SK-N-SH (cell line): ENCODE measurements at regions not wholly inside any gene's neighbourhood (a gene's known extent, or its start where the extent isn't known, plus 50 kb on each side); places are given as distances from the start of the nearest gene placed in this dataset.

Source experiments
- CTCF ChIA-PET: fragments of 300-600, 350-600 bp; formaldehyde crosslinking; extraction: SDS; loops from one replicate; lab custom pipeline; 2021; lab: Yijun Ruan, JAX
- POLR2A ChIA-PET: fragments of 350-600 bp; sonication (Branson Sonifier 250); formaldehyde crosslinking; extraction: SDS; loops from one replicate; lab custom pipeline; 2020; ENCODE audit warnings: antibody characterized with exemption, inconsistent platforms; lab: Yijun Ruan, JAX
- DNase-seq: peaks from one replicate; pipeline ENCODE4 v3.0.0; 2012
- H2AFZ ChIP-seq: fragments of 200-600 bp; sonication (generic); 2 replicates; pipeline ENCODE4 v1.8.1; 2016; ENCODE audit warnings: antibody characterized with exemption, mild to moderate bottlenecking, low read depth
- H3F3A ChIP-seq: fragments of 200-600 bp; sonication (generic); replicated peaks from 2 replicates; pipeline ENCODE3; 2016; ENCODE audit warnings: antibody characterized with exemption, mild to moderate bottlenecking; ENCODE audit not compliant: insufficient read depth
- H3K27ac ChIP-seq, 2 experiments: fragments of 200-500 bp in 1 of 2; fragments of 200-600 bp in 1 of 2; sonication (Bioruptor generic) in 1 of 2; sonication (generic), shearing (Covaris generic) in 1 of 2; 2 replicates each; pipeline versions ENCODE4 v1.5.1 to v1.6.1; 2014 to 2016; ENCODE audit warnings: low read depth in 2 of 2, inconsistent platforms in 1 of 2, low read length in 1 of 2, mild to moderate bottlenecking in 1 of 2, mixed read lengths in 1 of 2
- H3K27me3 ChIP-seq: fragments of 200-600 bp; sonication (generic), shearing (Covaris generic); 2 replicates; pipeline ENCODE4 v1.6.1; 2016; ENCODE audit warnings: mixed run types; ENCODE audit not compliant: insufficient read depth
- H3K36me3 ChIP-seq, 2 experiments: fragments of 200-500 bp in 1 of 2; fragments of 200-600 bp in 1 of 2; sonication (Bioruptor generic) in 1 of 2; sonication (generic) in 1 of 2; replicated peaks in 1 of 2; 2 replicates each; pipeline versions ENCODE3 to v1.5.1; 2014 to 2016; ENCODE audit warnings: low read length in 1 of 2, mild to moderate bottlenecking in 1 of 2; ENCODE audit not compliant: insufficient read depth in 2 of 2, control insufficient read depth in 1 of 2
- H3K4me1 ChIP-seq, 2 experiments: fragments of 200-500 bp in 1 of 2; fragments of 200-600 bp in 1 of 2; sonication (Bioruptor generic) in 1 of 2; sonication (generic), shearing (Covaris generic) in 1 of 2; 2 replicates each; pipeline versions ENCODE4 v1.5.1 to v1.6.1; 2014 to 2016; ENCODE audit warnings: low read depth in 1 of 2, low read length in 1 of 2, mixed run types in 1 of 2; ENCODE audit not compliant: insufficient read depth in 2 of 2, control insufficient read depth in 1 of 2
- H3K4me2 ChIP-seq: fragments of 200-600 bp; sonication (generic), shearing (Covaris generic); 2 replicates; pipeline ENCODE4 v1.6.1; 2017; ENCODE audit warnings: mixed run types
- H3K4me3 ChIP-seq, 2 experiments: fragments of 200-500 bp in 1 of 2; fragments of 200-600 bp in 1 of 2; sonication (Bioruptor generic) in 1 of 2; sonication (generic), shearing (Covaris generic) in 1 of 2; 2 replicates each; pipeline versions ENCODE4 v1.5.1 to v1.8.1; 2014 to 2016; ENCODE audit warnings: low read depth in 2 of 2, inconsistent platforms in 1 of 2, low read length in 1 of 2, mild to moderate bottlenecking in 1 of 2, mixed read lengths in 1 of 2, moderate library complexity in 1 of 2
- H3K79me2 ChIP-seq: fragments of 200-600 bp; sonication (generic); 2 replicates; pipeline ENCODE4 v1.8.1; 2017; ENCODE audit warnings: mild to moderate bottlenecking; ENCODE audit not compliant: insufficient read depth
- H3K9ac ChIP-seq: fragments of 200-600 bp; sonication (generic); 2 replicates; pipeline ENCODE4 v1.6.1; 2017; ENCODE audit warnings: mixed run types
- H3K9me2 ChIP-seq: fragments of 200-600 bp; sonication (generic); 2 replicates; pipeline ENCODE4 v1.6.1; 2017; ENCODE audit warnings: mixed run types
- H3K9me3 ChIP-seq: fragments of 200-600 bp; sonication (generic); 2 replicates; pipeline ENCODE4 v1.6.1; 2017; ENCODE audit warnings: mixed run types, mild to moderate bottlenecking, moderate library complexity
- H4K20me1 ChIP-seq: fragments of 200-600 bp; sonication (generic); 2 replicates; pipeline ENCODE4 v1.6.1; 2017; ENCODE audit warnings: mild to moderate bottlenecking, mixed run types; ENCODE audit not compliant: insufficient read depth
- CHD2 ChIP-seq: fragments of 150-350 bp; IDR thresholded peaks from 2 replicates; pipeline ENCODE4 v1.6.1; 2018; ENCODE audit warnings: low read length; ENCODE audit not compliant: partially characterized antibody
- EP300 ChIP-seq, 2 experiments: IDR thresholded peaks; 2 replicates each; pipeline versions ENCODE4 v1.4.0 to v1.6.1; 2012; ENCODE audit warnings: borderline replicate concordance in 1 of 2, low read depth in 1 of 2, low read length in 1 of 2
- GABPA ChIP-seq: IDR thresholded peaks from 2 replicates; pipeline ENCODE4 v1.4.0; 2012; ENCODE audit warnings: low read depth, mild to moderate bottlenecking
- IRF3 ChIP-seq: fragments of 150-350 bp; IDR thresholded peaks from 2 replicates; pipeline ENCODE4 v1.6.1; 2016; ENCODE audit warnings: mild to moderate bottlenecking, low read depth, low read length
- JUND ChIP-seq: IDR thresholded peaks from 2 replicates; pipeline ENCODE4 v1.4.0; 2012
- MAX ChIP-seq: IDR thresholded peaks from 2 replicates; pipeline ENCODE4 v1.4.0; 2012; ENCODE audit warnings: low read depth
- MEF2A ChIP-seq: IDR thresholded peaks from 2 replicates; pipeline ENCODE4 v1.4.0; 2012; ENCODE audit warnings: low read depth, borderline replicate concordance
- RAD21 ChIP-seq: IDR thresholded peaks from 2 replicates; pipeline ENCODE4 v1.6.1; 2012; ENCODE audit warnings: mild to moderate bottlenecking, low read length
- RCOR1 ChIP-seq: fragments of 150-350 bp; IDR thresholded peaks from 2 replicates; pipeline ENCODE4 v1.6.1; 2017; ENCODE audit warnings: antibody characterized with exemption, low read length
- RFX5 ChIP-seq: IDR thresholded peaks from 2 replicates; pipeline ENCODE4 v1.6.1; 2012; ENCODE audit warnings: mild to moderate bottlenecking, improper control_type of control experiment, low read length
- RXRA ChIP-seq: IDR thresholded peaks from 2 replicates; pipeline ENCODE4 v1.4.0; 2012; ENCODE audit warnings: low read depth, mild to moderate bottlenecking, borderline replicate concordance
- TAF1 ChIP-seq: IDR thresholded peaks from 2 replicates; pipeline ENCODE4 v1.6.1; 2012; ENCODE audit warnings: low read depth, mild to moderate bottlenecking, low read length, moderate library complexity, borderline replicate concordance
- TCF12 ChIP-seq: IDR thresholded peaks from 2 replicates; pipeline ENCODE4 v1.4.0; 2012
- TEAD4 ChIP-seq: IDR thresholded peaks from 2 replicates; pipeline ENCODE4 v1.4.0; 2012; ENCODE audit warnings: mild to moderate bottlenecking, borderline replicate concordance; ENCODE audit not compliant: insufficient read depth
- YY1 ChIP-seq: IDR thresholded peaks from 2 replicates; pipeline ENCODE4 v1.4.0; 2012; ENCODE audit warnings: low read depth, mild to moderate bottlenecking
- WGBS: methylation state at CpG from one replicate; pipeline ENCODE4 v1.1.6; 2017; ENCODE audit warnings: low lambda C conversion rate; 5-methylcytosine and 5-hydroxymethylcytosine counted together
- TF ChIP-seq, protein P1 (sequence below): IDR thresholded peaks from 2 replicates; pipeline ENCODE4 v1.4.0; 2012; ENCODE audit warnings: low read depth, borderline replicate concordance
- TF ChIP-seq, protein P2 (sequence below): fragments of 150-350 bp; IDR thresholded peaks from 2 replicates; pipeline ENCODE4 v1.6.1; 2017; ENCODE audit warnings: antibody characterized with exemption, low read length, low read depth, borderline replicate concordance
- TF ChIP-seq, protein P3 (sequence below): fragments of 200-600 bp; sonication (generic); IDR thresholded peaks from 2 replicates; pipeline ENCODE4 v1.6.1; 2017; ENCODE audit warnings: antibody characterized with exemption, mild to moderate bottlenecking, moderate library complexity

- H3K4me3 ChIP-seq = no peak overlapping the region
- DNase-seq = no peak
- no peak overlapping the region for H3K9ac ChIP-seq
- no peaks in the 10 kb centered on the region for H3K27me3 ChIP-seq
- H3K79me2 ChIP-seq = no peaks in the 10 kb centered on the region
- H3K36me3 ChIP-seq = no peaks in the 10 kb centered on the region
- H2AFZ ChIP-seq = no peak overlapping the region
- POLR2A ChIA-PET = no interaction called here
- no peak overlapping the region for H3K4me2 ChIP-seq
- H3K27ac ChIP-seq = no peak overlapping the region
- TF ChIP-seq RAD21 (no peak), JUND (no peak), RCOR1 (no peak), MAX (no peak), EP300 (IDR thresholded peaks at IDR 0.05; ENCODE audit: borderline replicate concordance in 1 of 2, low read depth in 1 of 2, low read length in 1 of 2) (no peak), YY1 (no peak), GABPA (no peak), RFX5 (no peak), MEF2A (no peak), TAF1 (no peak)
- TF ChIP-seq, protein P1, sequence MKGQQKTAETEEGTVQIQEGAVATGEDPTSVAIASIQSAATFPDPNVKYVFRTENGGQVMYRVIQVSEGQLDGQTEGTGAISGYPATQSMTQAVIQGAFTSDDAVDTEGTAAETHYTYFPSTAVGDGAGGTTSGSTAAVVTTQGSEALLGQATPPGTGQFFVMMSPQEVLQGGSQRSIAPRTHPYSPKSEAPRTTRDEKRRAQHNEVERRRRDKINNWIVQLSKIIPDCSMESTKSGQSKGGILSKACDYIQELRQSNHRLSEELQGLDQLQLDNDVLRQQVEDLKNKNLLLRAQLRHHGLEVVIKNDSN = no peak
- TF ChIP-seq, protein P2, sequence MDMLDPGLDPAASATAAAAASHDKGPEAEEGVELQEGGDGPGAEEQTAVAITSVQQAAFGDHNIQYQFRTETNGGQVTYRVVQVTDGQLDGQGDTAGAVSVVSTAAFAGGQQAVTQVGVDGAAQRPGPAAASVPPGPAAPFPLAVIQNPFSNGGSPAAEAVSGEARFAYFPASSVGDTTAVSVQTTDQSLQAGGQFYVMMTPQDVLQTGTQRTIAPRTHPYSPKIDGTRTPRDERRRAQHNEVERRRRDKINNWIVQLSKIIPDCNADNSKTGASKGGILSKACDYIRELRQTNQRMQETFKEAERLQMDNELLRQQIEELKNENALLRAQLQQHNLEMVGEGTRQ = no peak
- no peaks in the 10 kb centered on the region for H4K20me1 ChIP-seq
- H3F3A ChIP-seq = no peaks in the 10 kb centered on the region
- peaks cover 0 to 4% of the 10 kb centered on the region in 2 experiments; a peak in 2 of 4 replicates for H3K4me1 ChIP-seq
- CTCF ChIA-PET = no interaction called here
- H3K9me2 ChIP-seq = no peaks in the 10 kb centered on the region
- WGBS = 72% methylated on average over 5 of the region's 5 CpGs
- no peaks in the 10 kb centered on the region for H3K9me3 ChIP-seq
Measured at GRCh38 chr5:74452856-74453255, 187.7 kb downstream of the ENC1 start.

DNA sequence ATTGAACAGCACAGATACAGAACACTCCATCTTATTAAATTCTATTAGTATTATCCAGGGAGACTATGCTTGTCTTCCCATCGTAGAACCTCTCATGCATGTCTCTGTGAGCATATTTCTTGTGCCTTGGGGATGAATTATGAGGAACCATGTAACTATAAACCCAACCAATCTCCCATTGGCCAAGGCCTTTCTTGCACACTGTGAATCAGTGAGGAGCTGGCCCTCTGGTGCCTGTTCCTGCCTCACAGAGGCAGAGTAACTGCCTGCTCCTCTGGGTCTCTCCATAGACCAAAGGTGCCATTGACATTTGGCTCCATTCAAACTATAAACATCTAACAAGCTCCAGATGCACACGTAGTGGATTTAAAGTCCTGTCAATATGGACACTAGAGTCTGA is 190.4 kb downstream of the ENC1 start:
- TF ChIP-seq RFX5 (no peak), CHD2 (no peak), TCF12 (no peak), IRF3 (no peak), EP300 (IDR thresholded peaks at IDR 0.05; ENCODE audit: borderline replicate concordance in 1 of 2, low read depth in 1 of 2, low read length in 1 of 2) (no peak), MEF2A (no peak), TEAD4 (no peak), RXRA (no peak), RCOR1 (no peak), GABPA (no peak)
- TF ChIP-seq, protein P3, sequence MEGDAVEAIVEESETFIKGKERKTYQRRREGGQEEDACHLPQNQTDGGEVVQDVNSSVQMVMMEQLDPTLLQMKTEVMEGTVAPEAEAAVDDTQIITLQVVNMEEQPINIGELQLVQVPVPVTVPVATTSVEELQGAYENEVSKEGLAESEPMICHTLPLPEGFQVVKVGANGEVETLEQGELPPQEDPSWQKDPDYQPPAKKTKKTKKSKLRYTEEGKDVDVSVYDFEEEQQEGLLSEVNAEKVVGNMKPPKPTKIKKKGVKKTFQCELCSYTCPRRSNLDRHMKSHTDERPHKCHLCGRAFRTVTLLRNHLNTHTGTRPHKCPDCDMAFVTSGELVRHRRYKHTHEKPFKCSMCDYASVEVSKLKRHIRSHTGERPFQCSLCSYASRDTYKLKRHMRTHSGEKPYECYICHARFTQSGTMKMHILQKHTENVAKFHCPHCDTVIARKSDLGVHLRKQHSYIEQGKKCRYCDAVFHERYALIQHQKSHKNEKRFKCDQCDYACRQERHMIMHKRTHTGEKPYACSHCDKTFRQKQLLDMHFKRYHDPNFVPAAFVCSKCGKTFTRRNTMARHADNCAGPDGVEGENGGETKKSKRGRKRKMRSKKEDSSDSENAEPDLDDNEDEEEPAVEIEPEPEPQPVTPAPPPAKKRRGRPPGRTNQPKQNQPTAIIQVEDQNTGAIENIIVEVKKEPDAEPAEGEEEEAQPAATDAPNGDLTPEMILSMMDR = no peak
- CTCF ChIA-PET = interaction anchor here (1.5 kb wide), 1 partner anchor 190 kb away, joined by 6 read pairs; the partner anchor contains the start of gene ENC1

More for the DNA sequence above, 190.4 kb downstream of the ENC1 start:
- no peaks in the 10 kb centered on the region for H3K9me2 ChIP-seq
- no peaks in the 10 kb centered on the region for H3K36me3 ChIP-seq
- H3K9me3 ChIP-seq = no peaks in the 10 kb centered on the region
- H4K20me1 ChIP-seq = no peaks in the 10 kb centered on the region
- H3K79me2 ChIP-seq = no peaks in the 10 kb centered on the region
- peak overlapping the region in 1 of 2 experiments; percentile 82; a peak in 2 of 4 replicates for H3K27ac ChIP-seq
- no peaks in the 10 kb centered on the region for H3F3A ChIP-seq
- WGBS = 39% methylated on average over 2 of the region's 2 CpGs
- H3K4me1 ChIP-seq = peaks cover 0 to 4% of the 10 kb centered on the region in 2 experiments; a peak in 2 of 4 replicates
- peak; percentile 21 for DNase-seq
- H2AFZ ChIP-seq = no peak overlapping the region
- POLR2A ChIA-PET = no interaction called here
- no peak overlapping the region for H3K4me3 ChIP-seq
- no peak overlapping the region for H3K4me2 ChIP-seq
- no peak overlapping the region for H3K9ac ChIP-seq
- H3K27me3 ChIP-seq = no peaks in the 10 kb centered on the region
